Sigmoid colon (tissue), 6 donors: ENCODE measurements at regions not wholly inside any gene's neighbourhood (a gene's known extent, or its start where the extent isn't known, plus 50 kb on each side); places are given as distances from the start of the nearest gene placed in this dataset.

Experiments used
- DNase-seq: peaks from one replicate; pipeline ENCODE4 v3.0.0-alpha.2; 2019
- H3K27ac ChIP-seq, 4 donors: fragments of 200-600 bp; sonication (generic); one replicate each; pipeline ENCODE4 v1.5.1; 2016 to 2019; ENCODE audit warnings: mild to moderate bottlenecking in 1 of 4
- H3K27me3 ChIP-seq, 3 donors: fragments of 200-600 bp; sonication (generic); one replicate each; pipeline ENCODE4 v1.5.1; 2019; ENCODE audit warnings: mild to moderate bottlenecking in 1 of 3
- H3K36me3 ChIP-seq, 4 donors: fragments of 200-600 bp; sonication (generic); one replicate each; pipeline ENCODE4 v1.5.1; 2016 to 2019
- H3K4me1 ChIP-seq, 4 donors: fragments of 200-600 bp; sonication (generic); one replicate each; pipeline ENCODE4 v1.5.1; 2017 to 2019
- H3K4me3 ChIP-seq, 4 donors: fragments of 200-600 bp; sonication (generic); one replicate each; pipeline ENCODE4 v1.5.1; 2017 to 2019; ENCODE audit warnings: mild to moderate bottlenecking in 2 of 4, moderate library complexity in 1 of 4
- H3K9me3 ChIP-seq, 4 donors: fragments of 200-600 bp in 3 of 4; sonication (generic) in 3 of 4; one replicate each; pipeline versions ENCODE4 v1.5.1 to v1.6.1; 2013 to 2019
- EP300 ChIP-seq, 4 donors: sonication (generic); formaldehyde crosslinking; IDR thresholded peaks; one replicate each; pipeline ENCODE4 v1.6.1; 2017; ENCODE audit warnings: antibody characterized with exemption in 4 of 4
- POLR2A ChIP-seq, 2 donors: fragments of 450-650 bp; IDR thresholded peaks; one replicate each; pipeline ENCODE4 v1.6.1; 2016; ENCODE audit warnings: antibody characterized with exemption in 2 of 2, mild to moderate bottlenecking in 2 of 2, moderate library complexity in 2 of 2
- POLR2AphosphoS5 ChIP-seq, 4 donors: sonication (generic); formaldehyde crosslinking; IDR thresholded peaks; one replicate each; pipeline ENCODE4 v1.6.1; 2017; ENCODE audit warnings: antibody characterized with exemption in 4 of 4
- WGBS, 2 donors: extraction: QIAGEN DNeasy Blood & Tissue Kit; methylation state at CpG; one replicate each; pipeline ENCODE4 v1.1.7; 2013; 5-methylcytosine and 5-hydroxymethylcytosine counted together
- intact Hi-C: fragments of 100-400 bp; cut with DNase I; formaldehyde crosslinking; loops from one replicate; pipeline ENCODE4 v1.15.1; 2023
- TF ChIP-seq, protein P1 (sequence below), 4 experiments: fragments of 450-650 bp in 3 of 4; fragments of 200-600 bp in 1 of 4; IDR thresholded peaks; one replicate each; pipeline ENCODE4 v1.5.1; 2016 to 2019; ENCODE audit warnings: antibody characterized with exemption in 4 of 4, mild to moderate bottlenecking in 3 of 4, moderate library complexity in 2 of 4
- donor health status: healthy with polysubstance abuse.
- donor health status: healthy.

DNA sequence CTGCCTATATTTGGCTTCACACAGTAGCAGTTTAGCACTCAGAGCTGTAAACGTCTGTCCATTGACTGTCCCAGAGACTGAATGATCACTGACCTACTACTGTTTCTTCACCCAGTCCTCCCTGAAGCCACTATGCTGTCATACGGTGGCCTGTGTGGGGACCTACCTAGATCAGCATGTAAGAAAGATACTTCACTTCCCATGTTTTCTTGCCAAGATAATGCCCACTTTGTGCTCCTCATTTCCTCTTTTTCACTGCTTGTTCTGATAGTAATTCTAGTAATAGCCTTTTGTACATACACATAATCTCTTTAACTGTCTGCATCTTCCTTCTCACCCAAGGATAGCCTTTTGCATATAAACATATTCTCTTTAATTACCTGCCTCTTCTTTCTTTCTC lies 109.9 kb upstream of the TIAM2 start:
- 91 to 92% methylated on average over 2 of the region's 2 CpGs for WGBS, 2 donors
- no peaks in the 10 kb centered on the region for H3K36me3 ChIP-seq
- H3K4me3 ChIP-seq: no peak overlapping the region
- intact Hi-C loops: no loop called here
- H3K4me1 ChIP-seq: peaks cover 0 to 30% (median 17%) of the 10 kb centered on the region in 4 donors
- H3K27ac ChIP-seq: no peak overlapping the region
- TF ChIP-seq POLR2AphosphoS5 (IDR thresholded peaks at IDR 0.05) (no peak), POLR2A (IDR thresholded peaks at IDR 0.05) (no peak), EP300 (IDR thresholded peaks at IDR 0.05) (no peak)
- TF ChIP-seq, protein P1, sequence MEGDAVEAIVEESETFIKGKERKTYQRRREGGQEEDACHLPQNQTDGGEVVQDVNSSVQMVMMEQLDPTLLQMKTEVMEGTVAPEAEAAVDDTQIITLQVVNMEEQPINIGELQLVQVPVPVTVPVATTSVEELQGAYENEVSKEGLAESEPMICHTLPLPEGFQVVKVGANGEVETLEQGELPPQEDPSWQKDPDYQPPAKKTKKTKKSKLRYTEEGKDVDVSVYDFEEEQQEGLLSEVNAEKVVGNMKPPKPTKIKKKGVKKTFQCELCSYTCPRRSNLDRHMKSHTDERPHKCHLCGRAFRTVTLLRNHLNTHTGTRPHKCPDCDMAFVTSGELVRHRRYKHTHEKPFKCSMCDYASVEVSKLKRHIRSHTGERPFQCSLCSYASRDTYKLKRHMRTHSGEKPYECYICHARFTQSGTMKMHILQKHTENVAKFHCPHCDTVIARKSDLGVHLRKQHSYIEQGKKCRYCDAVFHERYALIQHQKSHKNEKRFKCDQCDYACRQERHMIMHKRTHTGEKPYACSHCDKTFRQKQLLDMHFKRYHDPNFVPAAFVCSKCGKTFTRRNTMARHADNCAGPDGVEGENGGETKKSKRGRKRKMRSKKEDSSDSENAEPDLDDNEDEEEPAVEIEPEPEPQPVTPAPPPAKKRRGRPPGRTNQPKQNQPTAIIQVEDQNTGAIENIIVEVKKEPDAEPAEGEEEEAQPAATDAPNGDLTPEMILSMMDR (IDR thresholded peaks at IDR 0.05): no peak
- DNase-seq: no peak
- H3K27me3 ChIP-seq: no peaks in the 10 kb centered on the region
- H3K9me3 ChIP-seq: no peaks in the 10 kb centered on the region

DNA sequence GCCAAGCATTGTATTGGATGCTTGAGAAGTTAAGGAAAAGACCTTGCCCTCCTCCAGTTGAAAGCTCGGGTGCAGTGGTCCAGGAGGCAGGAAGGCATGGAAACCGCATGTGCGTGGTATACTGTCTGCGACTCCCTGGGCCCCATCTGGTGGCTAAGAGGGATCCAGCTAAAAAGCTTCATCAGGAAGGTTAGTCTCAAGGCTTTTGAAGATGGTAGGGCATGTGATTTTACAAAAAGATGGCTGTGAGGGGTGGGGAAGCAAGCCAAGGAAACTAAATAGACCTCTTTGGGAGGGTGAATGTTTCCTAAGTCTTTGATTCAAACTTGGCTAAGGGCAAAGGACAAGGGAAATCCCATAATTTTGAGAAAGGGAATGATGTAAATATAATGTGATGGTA lies 109.1 kb upstream of the TIAM2 start:
- intact Hi-C loops: no loop called here
- peaks cover 0 to 30% (median 17%) of the 10 kb centered on the region in 4 donors for H3K4me1 ChIP-seq
- DNase-seq: no peak
- no peak overlapping the region for H3K4me3 ChIP-seq
- no peaks in the 10 kb centered on the region for H3K36me3 ChIP-seq
- 96 to 98% methylated on average over 4 of the region's 4 CpGs for WGBS, 2 donors
- no peak overlapping the region for H3K27ac ChIP-seq
- H3K9me3 ChIP-seq: no peaks in the 10 kb centered on the region
- no peaks in the 10 kb centered on the region for H3K27me3 ChIP-seq
- TF ChIP-seq POLR2A (IDR thresholded peaks at IDR 0.05) (no peak), POLR2AphosphoS5 (IDR thresholded peaks at IDR 0.05) (no peak), EP300 (IDR thresholded peaks at IDR 0.05) (no peak)
- TF ChIP-seq, protein P1 (IDR thresholded peaks at IDR 0.05): no peak

DNA sequence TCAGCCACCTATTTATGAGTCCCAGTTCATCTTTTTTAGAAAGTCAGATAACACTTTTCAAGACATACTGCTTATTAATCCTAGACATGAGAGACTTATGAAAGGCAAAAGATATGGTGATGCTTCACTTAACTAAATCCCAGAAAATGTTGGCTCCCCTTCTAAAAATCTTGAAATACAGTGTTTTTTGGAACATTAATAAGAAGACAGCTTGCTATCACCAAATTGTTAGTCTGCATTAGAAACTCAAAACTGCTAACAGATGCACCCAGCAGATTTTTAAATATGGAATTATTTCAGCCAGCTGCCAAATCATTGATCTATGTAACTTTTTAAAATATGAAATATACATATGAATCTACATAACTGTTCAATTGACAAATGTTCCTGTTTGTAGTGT lies 108.6 kb upstream of the TIAM2 start:
- Histone ChIP-seq H3K4me3 (no peak overlapping the region), H3K4me1 (peaks cover 0 to 29% (median 16%) of the 10 kb centered on the region in 4 donors), H3K27me3 (no peaks in the 10 kb centered on the region), H3K9me3 (no peaks in the 10 kb centered on the region), H3K27ac (no peak overlapping the region), H3K36me3 (no peaks in the 10 kb centered on the region)
- TF ChIP-seq EP300 (IDR thresholded peaks at IDR 0.05) (no peak), POLR2AphosphoS5 (IDR thresholded peaks at IDR 0.05) (no peak), POLR2A (IDR thresholded peaks at IDR 0.05) (no peak)
- TF ChIP-seq, protein P1 (IDR thresholded peaks at IDR 0.05): no peak
- no peak for DNase-seq
- intact Hi-C loops: no loop called here

DNA sequence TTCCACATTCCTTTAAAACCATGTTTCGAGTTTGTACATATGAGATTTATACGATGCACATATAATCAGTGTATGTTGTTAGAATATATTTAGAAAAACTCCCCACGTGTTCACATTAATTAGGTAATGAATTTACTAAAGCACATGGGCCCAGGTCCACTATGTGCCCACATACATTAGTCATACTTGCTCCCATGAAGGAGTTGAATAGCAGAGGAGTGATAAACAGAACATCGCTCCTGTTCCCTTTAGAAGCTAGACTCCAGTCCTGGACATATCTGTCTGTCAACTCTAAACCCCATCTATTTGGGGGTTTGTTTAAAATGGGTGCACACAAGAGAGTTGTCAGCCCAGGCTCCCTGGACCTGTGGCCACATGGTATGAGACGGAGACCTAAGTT lies 108.1 kb upstream of the TIAM2 start:
- Histone ChIP-seq H3K27me3 (no peaks in the 10 kb centered on the region), H3K36me3 (no peaks in the 10 kb centered on the region), H3K27ac (no peak overlapping the region), H3K4me3 (no peak overlapping the region), H3K4me1 (peaks cover 0 to 27% (median 16%) of the 10 kb centered on the region in 4 donors), H3K9me3 (no peaks in the 10 kb centered on the region)
- WGBS, 2 donors: 95% methylated on average over 5 of the region's 5 CpGs
- no peak for DNase-seq
- intact Hi-C loops: no loop called here
- TF ChIP-seq EP300 (IDR thresholded peaks at IDR 0.05): no peak
- TF ChIP-seq, protein P1 (IDR thresholded peaks at IDR 0.05): no peak
- TF ChIP-seq POLR2AphosphoS5 (IDR thresholded peaks at IDR 0.05): no peak
- TF ChIP-seq POLR2A (IDR thresholded peaks at IDR 0.05): no peak
